ENCODE measurements at regions not wholly inside any gene's neighbourhood (a gene's known extent, or its start where the extent isn't known, plus 50 kb on each side); places are given as distances from the start of the nearest gene placed in this dataset.

- TF ChIP-seq CTCF (IDR thresholded peaks at IDR 0.05) (no peak), POLR2AphosphoS5 (IDR thresholded peaks at IDR 0.05; ENCODE audit: insufficient read depth in 1 of 2, low read depth in 1 of 2) (no peak), POLR2A (IDR thresholded peaks at IDR 0.05) (no peak)
Measured at GRCh38 chr16:65463652-65464260, 341.9 kb upstream of the CDH11 start.
